Small intestine (tissue), 7 donors: ENCODE measurements at regions not wholly inside any gene's neighbourhood (a gene's known extent, or its start where the extent isn't known, plus 50 kb on each side); places are given as distances from the start of the nearest gene placed in this dataset.

Source experiments
- DNase-seq, 2 donors: peaks; one replicate each; pipeline versions ENCODE4 v3.0.0 to v3.0.0-alpha.2; 2013
- FAIRE-seq: peaks from 2 replicates; lab custom pipeline; 2012; peaks lifted over from hg19 to GRCh38; lab: Jason Lieb, UNC
- H3K27ac ChIP-seq, 3 donors: one replicate each; pipeline ENCODE4 v1.5.1; 2013; ENCODE audit warnings: low read length in 2 of 3, mild to moderate bottlenecking in 2 of 3, control low read depth in 1 of 3, inconsistent platforms in 1 of 3, low read depth in 1 of 3, moderate library complexity in 1 of 3
- H3K27me3 ChIP-seq, 3 donors: one replicate each; pipeline ENCODE4 v1.6.1; 2013; ENCODE audit warnings: low read length in 3 of 3, inconsistent platforms in 1 of 3; ENCODE audit not compliant: control insufficient read depth in 3 of 3, insufficient read depth in 3 of 3
- H3K36me3 ChIP-seq, 3 donors: one replicate each; pipeline ENCODE4 v1.6.1; 2013; ENCODE audit warnings: low read length in 3 of 3, inconsistent platforms in 1 of 3, low read depth in 1 of 3, mild to moderate bottlenecking in 1 of 3, moderate library complexity in 1 of 3; ENCODE audit not compliant: control insufficient read depth in 3 of 3, insufficient read depth in 2 of 3
- H3K4me1 ChIP-seq, 3 donors: one replicate each; pipeline ENCODE4 v1.6.1; 2013; ENCODE audit warnings: low read length in 2 of 3, inconsistent platforms in 1 of 3, low read depth in 1 of 3, mild to moderate bottlenecking in 1 of 3, moderate library complexity in 1 of 3; ENCODE audit not compliant: control insufficient read depth in 3 of 3, insufficient read depth in 2 of 3
- H3K4me3 ChIP-seq, 3 donors: one replicate each; pipeline ENCODE4 v1.5.1; 2013; ENCODE audit warnings: low read length in 3 of 3, control low read depth in 1 of 3, inconsistent platforms in 1 of 3, low read depth in 1 of 3, mild to moderate bottlenecking in 1 of 3, moderate library complexity in 1 of 3
- H3K9me3 ChIP-seq, 2 donors: one replicate each; pipeline ENCODE4 v1.6.1; 2013; ENCODE audit warnings: low read depth in 1 of 2, low read length in 1 of 2; ENCODE audit not compliant: control insufficient read depth in 2 of 2, insufficient read depth in 1 of 2
- WGBS, 3 donors: extraction: QIAGEN DNeasy Blood & Tissue Kit; methylation state at CpG; one replicate each; pipeline ENCODE4 v1.1.7; 2013; 5-methylcytosine and 5-hydroxymethylcytosine counted together
- donor health status: healthy with polysubstance abuse.
- donor health status: control.
- donor health status: control.
- donor health status: Bipolar disorder and iron deficiency.
- donor health status: healthy.

- Histone ChIP-seq H3K36me3 (no peaks in the 10 kb centered on the region), H3K27ac (no peak overlapping the region), H3K9me3 (no peaks in the 10 kb centered on the region), H3K27me3 (no peaks in the 10 kb centered on the region), H3K4me3 (no peak overlapping the region), H3K4me1 (no peaks in the 10 kb centered on the region)
- WGBS, 3 donors, result 35 to 54% (median 54%) methylated on average over 2 of the region's 2 CpGs
- FAIRE-seq (no peak), DNase-seq (no peak)
Measured at GRCh38 chr11:103619938-103620337, 416.5 kb upstream of the DDI1 start.

- no peaks in the 10 kb centered on the region for H3K27me3 ChIP-seq
- FAIRE-seq, result no peak
- 86 to 93% (median 87%) methylated on average over 2 of the region's 2 CpGs for WGBS, 3 donors
- no peak overlapping the region for H3K27ac ChIP-seq
- H3K4me3 ChIP-seq, result no peak overlapping the region
- no peak for DNase-seq
- no peaks in the 10 kb centered on the region for H3K36me3 ChIP-seq
- no peaks in the 10 kb centered on the region for H3K9me3 ChIP-seq
- no peaks in the 10 kb centered on the region for H3K4me1 ChIP-seq
Measured at GRCh38 chr11:103622296-103622695, 414.1 kb upstream of the DDI1 start.

- WGBS, 3 donors, result 55 to 67% (median 59%) methylated on average over 1 of the region's 1 CpG
Measured at GRCh38 chr11:103623933-103624332, 412.5 kb upstream of the DDI1 start.

GRCh38 chr11:103624708-103625623, 411.5 kb upstream of the DDI1 start:
- Histone ChIP-seq H3K4me1 (no peaks in the 10 kb centered on the region), H3K9me3 (no peaks in the 10 kb centered on the region), H3K36me3 (no peaks in the 10 kb centered on the region), H3K27me3 (no peaks in the 10 kb centered on the region), H3K27ac (no peak overlapping the region), H3K4me3 (no peak overlapping the region)
- no peak for FAIRE-seq
- no peak for DNase-seq
- whole genome bisulfite sequencing, 3 donors, result 65 to 84% (median 69%) methylated on average over 5 of the region's 5 CpGs

More at GRCh38 chr11:103623933-103624332, 412.5 kb upstream of the DDI1 start:
- no peaks in the 10 kb centered on the region for H3K27me3 ChIP-seq
- no peak overlapping the region for H3K4me3 ChIP-seq
- no peak overlapping the region for H3K27ac ChIP-seq
- FAIRE-seq (no peak), DNase-seq (no peak)
- no peaks in the 10 kb centered on the region for H3K4me1 ChIP-seq
- H3K9me3 ChIP-seq, result no peaks in the 10 kb centered on the region
- no peaks in the 10 kb centered on the region for H3K36me3 ChIP-seq

- WGBS, 3 donors, result 3 to 47% (median 14%) methylated on average over 1 of the region's 1 CpG
Measured at GRCh38 chr11:103625624-103625965, 410.8 kb upstream of the DDI1 start.

DNA sequence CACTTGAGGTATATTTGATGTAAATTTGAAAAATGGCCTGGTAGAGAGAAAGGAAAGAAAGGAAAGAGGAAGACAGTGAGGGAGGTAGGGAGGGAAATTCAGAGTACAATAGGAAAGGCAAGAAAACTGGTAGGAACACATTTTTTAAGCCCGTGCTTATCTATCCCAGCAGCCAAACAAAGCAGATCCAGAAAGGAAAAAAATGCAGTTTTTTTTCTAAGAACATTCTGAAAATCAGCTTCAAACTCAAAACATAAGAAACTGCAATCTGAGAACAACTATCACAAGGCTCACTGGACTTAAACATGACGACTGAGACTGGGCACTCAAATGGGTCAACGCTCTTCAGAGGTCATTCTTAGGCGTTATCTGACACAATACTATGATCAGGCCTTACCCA, 408.3 kb upstream of the DDI1 start:
- 72 to 84% (median 80%) methylated on average over 4 of the region's 4 CpGs for WGBS, 3 donors
- DNase-seq, result no peak
- Histone ChIP-seq H3K4me1 (no peaks in the 10 kb centered on the region), H3K27ac (no peak overlapping the region), H3K27me3 (no peaks in the 10 kb centered on the region), H3K36me3 (no peaks in the 10 kb centered on the region), H3K4me3 (no peak overlapping the region), H3K9me3 (no peaks in the 10 kb centered on the region)
- no peak for FAIRE-seq

More at GRCh38 chr11:103625624-103625965, 410.8 kb upstream of the DDI1 start:
- FAIRE-seq (no peak), DNase-seq (no peak)
- no peaks in the 10 kb centered on the region for H3K27me3 ChIP-seq
- no peaks in the 10 kb centered on the region for H3K36me3 ChIP-seq
- no peak overlapping the region for H3K27ac ChIP-seq
- H3K4me3 ChIP-seq, result no peak overlapping the region
- no peaks in the 10 kb centered on the region for H3K4me1 ChIP-seq
- no peaks in the 10 kb centered on the region for H3K9me3 ChIP-seq

DNA sequence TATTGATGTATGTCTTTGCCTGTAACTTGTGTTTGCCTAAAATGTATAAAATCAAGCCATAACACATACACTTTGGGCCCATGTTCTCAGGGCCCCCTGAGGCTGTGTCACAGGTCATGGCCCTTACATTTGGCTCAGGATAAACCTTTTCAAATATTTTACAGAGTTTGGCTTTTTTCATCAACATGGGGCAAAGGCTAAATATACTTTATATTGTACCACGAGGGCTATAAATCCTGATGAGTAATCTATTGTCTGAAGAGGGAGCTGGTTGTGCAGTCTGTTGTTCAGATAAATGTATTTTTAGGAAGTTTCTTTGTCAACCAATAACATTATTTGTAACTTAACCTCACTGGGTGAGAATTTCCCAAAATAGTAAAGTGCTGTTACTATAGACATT, 404.6 kb upstream of the DDI1 start:
- no peaks in the 10 kb centered on the region for H3K4me1 ChIP-seq
- no peaks in the 10 kb centered on the region for H3K36me3 ChIP-seq
- WGBS, 3 donors, result 5 to 17% (median 15%) methylated on average over 1 of the region's 1 CpG
- no peaks in the 10 kb centered on the region for H3K27me3 ChIP-seq
- no peaks in the 10 kb centered on the region for H3K9me3 ChIP-seq
- no peak for FAIRE-seq
- H3K27ac ChIP-seq, result no peak overlapping the region
- DNase-seq, result no peak
- no peak overlapping the region for H3K4me3 ChIP-seq

GRCh38 chr11:103633068-103633788, 403.2 kb upstream of the DDI1 start:
- H3K27me3 ChIP-seq, result no peaks in the 10 kb centered on the region
- WGBS, 3 donors, result 82 to 96% (median 92%) methylated on average over 1 of the region's 1 CpG
- FAIRE-seq, result no peak
- H3K27ac ChIP-seq, result no peak overlapping the region
- no peaks in the 10 kb centered on the region for H3K4me1 ChIP-seq
- no peak for DNase-seq
- no peak overlapping the region for H3K4me3 ChIP-seq
- no peaks in the 10 kb centered on the region for H3K36me3 ChIP-seq
- H3K9me3 ChIP-seq, result no peaks in the 10 kb centered on the region
